ENCODE measurements at regions not wholly inside any gene's neighbourhood (a gene's known extent, or its start where the extent isn't known, plus 50 kb on each side); places are given as distances from the start of the nearest gene placed in this dataset.

GRCh38 chr3:190722181-190722905 is 140.2 kb downstream of the GMNC start:
- DNase-seq (ENCODE audit: low read depth), result no peak

- no peak for DNase-seq (ENCODE audit: low read depth)
These were observed 141.2 kb downstream of the GMNC start for GRCh38 chr3:190721330-190721729.

GRCh38 chr3:190718671-190719070 is 143.8 kb downstream of the GMNC start:
- peak; percentile 57 for DNase-seq (ENCODE audit: low read depth)

GRCh38 chr3:190718097-190718496 is 144.4 kb downstream of the GMNC start:
- no peak for DNase-seq (ENCODE audit: low read depth)

GRCh38 chr3:190716961-190717360 is 145.5 kb downstream of the GMNC start:
- DNase-seq (ENCODE audit: low read depth), result no peak

GRCh38 chr3:190716211-190716610 is 146.3 kb downstream of the GMNC start:
- no peak for DNase-seq (ENCODE audit: low read depth)

GRCh38 chr3:190710723-190711122 is 151.8 kb downstream of the GMNC start:
- no peak for DNase-seq (ENCODE audit: low read depth)

- DNase-seq (ENCODE audit: low read depth), result peak; percentile 16
These were observed 153.1 kb downstream of the GMNC start for GRCh38 chr3:190709351-190709773.

Data from GM04503 (cell line).